Bronchial epithelial cell (primary cell): ENCODE measurements at regions not wholly inside any gene's neighbourhood (a gene's known extent, or its start where the extent isn't known, plus 50 kb on each side); places are given as distances from the start of the nearest gene placed in this dataset.

Experiments
- DNase-seq: peaks from one replicate; pipeline ENCODE4 v3.0.0-alpha.2; 2010; ENCODE audit warnings: low read depth
- FAIRE-seq: peaks from 2 replicates; lab custom pipeline; 2011; peaks lifted over from hg19 to GRCh38; lab: Jason Lieb, UNC
- H3K27me3 ChIP-seq: 2 replicates; pipeline ENCODE4 v1.5.1; 2011; ENCODE audit warnings: low read length; ENCODE audit not compliant: control insufficient read depth, insufficient read depth
- H3K36me3 ChIP-seq: 2 replicates; pipeline ENCODE4 v1.5.1; 2011; ENCODE audit warnings: low read length; ENCODE audit not compliant: control insufficient read depth, insufficient read depth
- H3K4me3 ChIP-seq: 2 replicates; pipeline ENCODE4 v1.5.1; 2011; ENCODE audit warnings: mild to moderate bottlenecking, low read depth, low read length, control low read depth
- TF ChIP-seq, protein P1 (sequence below): IDR thresholded peaks from 2 replicates; pipeline ENCODE4 v1.5.1; 2011; ENCODE audit warnings: mild to moderate bottlenecking, moderate library complexity, low read length, control low read depth, inconsistent platforms; ENCODE audit not compliant: insufficient read depth, severe bottlenecking

DNA sequence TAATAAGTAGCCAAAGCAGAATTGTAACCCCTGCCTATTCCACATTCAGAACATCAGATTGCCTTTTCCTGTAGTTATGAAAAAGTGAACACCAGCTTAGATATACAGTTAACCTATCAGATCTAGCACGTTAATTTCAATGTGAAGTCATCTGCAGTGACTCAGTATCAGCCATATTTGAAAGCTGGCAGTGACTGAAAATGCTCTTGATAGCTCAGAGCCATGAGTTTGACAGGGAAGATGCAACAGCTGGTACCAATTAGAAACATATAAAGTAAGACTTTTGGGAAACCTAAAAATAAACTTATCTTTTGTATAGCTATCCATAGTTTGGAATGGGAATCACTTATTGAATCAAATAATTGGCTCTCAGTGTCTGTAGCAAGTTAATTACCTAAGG lies 284.1 kb upstream of the NPSR1 start:
- no peaks in the 10 kb centered on the region for H3K27me3 ChIP-seq
- no peak for FAIRE-seq
- no peak for DNase-seq
- H3K36me3 ChIP-seq: no peaks in the 10 kb centered on the region
- TF ChIP-seq, protein P1, sequence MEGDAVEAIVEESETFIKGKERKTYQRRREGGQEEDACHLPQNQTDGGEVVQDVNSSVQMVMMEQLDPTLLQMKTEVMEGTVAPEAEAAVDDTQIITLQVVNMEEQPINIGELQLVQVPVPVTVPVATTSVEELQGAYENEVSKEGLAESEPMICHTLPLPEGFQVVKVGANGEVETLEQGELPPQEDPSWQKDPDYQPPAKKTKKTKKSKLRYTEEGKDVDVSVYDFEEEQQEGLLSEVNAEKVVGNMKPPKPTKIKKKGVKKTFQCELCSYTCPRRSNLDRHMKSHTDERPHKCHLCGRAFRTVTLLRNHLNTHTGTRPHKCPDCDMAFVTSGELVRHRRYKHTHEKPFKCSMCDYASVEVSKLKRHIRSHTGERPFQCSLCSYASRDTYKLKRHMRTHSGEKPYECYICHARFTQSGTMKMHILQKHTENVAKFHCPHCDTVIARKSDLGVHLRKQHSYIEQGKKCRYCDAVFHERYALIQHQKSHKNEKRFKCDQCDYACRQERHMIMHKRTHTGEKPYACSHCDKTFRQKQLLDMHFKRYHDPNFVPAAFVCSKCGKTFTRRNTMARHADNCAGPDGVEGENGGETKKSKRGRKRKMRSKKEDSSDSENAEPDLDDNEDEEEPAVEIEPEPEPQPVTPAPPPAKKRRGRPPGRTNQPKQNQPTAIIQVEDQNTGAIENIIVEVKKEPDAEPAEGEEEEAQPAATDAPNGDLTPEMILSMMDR: no peak
- H3K4me3 ChIP-seq: no peak overlapping the region

DNA sequence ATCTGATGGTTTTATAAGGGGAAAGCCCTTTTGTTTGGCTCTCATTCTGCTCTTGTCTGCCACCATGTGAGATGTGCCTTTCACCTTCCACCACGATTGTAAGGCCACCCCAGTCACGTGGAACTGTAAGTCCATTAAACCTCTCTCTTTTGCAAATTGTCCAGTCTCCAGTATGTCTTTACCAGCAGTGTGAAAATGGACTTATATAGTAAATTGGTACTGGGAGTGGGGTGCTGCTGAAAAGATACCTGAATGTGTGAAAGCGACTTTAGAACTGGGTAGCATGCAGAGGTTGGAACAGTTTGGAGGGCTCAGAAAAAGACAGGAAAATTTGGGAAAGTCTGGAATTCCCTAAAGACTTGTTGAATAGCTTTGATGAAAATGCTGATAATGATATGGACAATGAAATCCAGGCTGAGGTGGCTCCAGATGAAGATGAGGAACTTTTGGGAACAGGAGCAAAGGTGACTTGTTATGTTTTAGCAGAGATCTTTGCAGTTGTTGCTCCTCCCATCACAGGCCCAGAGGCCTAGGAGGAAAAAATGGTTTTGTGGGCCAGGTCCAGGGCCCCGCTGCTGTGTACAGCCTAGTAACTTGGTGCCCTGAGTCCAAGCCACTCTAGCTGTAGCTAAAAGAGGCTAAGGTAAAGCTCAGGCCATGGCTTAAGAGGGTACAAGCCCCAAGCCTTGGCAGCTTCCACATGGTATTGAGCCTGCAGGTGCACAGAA lies 275.7 kb upstream of the NPSR1 start:
- FAIRE-seq: no peak
- no peak overlapping the region for H3K4me3 ChIP-seq
- TF ChIP-seq, protein P1: no peak
- H3K36me3 ChIP-seq: no peaks in the 10 kb centered on the region
- no peaks in the 10 kb centered on the region for H3K27me3 ChIP-seq
- DNase-seq: no peak

DNA sequence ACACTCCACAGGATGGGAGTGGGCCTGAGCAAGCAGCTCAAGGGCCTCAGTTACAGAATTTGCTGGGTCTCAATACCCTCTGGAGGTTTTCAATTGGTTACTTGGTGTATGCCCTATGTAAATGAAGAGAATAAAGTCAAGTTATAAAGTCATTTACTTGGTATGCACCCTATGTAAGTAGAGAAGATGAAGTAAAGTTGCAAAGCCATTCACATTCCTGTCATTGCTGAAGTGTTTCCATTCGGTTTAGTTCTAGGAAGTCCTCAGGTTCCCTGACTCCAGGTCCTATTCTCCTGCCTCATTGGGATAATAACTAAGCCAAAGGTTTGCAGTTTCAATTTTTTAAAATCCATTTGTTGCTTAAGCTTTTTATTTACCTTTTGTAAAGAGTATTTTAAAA lies 272.6 kb upstream of the NPSR1 start:
- no peak for FAIRE-seq
- no peak overlapping the region for H3K4me3 ChIP-seq

DNA sequence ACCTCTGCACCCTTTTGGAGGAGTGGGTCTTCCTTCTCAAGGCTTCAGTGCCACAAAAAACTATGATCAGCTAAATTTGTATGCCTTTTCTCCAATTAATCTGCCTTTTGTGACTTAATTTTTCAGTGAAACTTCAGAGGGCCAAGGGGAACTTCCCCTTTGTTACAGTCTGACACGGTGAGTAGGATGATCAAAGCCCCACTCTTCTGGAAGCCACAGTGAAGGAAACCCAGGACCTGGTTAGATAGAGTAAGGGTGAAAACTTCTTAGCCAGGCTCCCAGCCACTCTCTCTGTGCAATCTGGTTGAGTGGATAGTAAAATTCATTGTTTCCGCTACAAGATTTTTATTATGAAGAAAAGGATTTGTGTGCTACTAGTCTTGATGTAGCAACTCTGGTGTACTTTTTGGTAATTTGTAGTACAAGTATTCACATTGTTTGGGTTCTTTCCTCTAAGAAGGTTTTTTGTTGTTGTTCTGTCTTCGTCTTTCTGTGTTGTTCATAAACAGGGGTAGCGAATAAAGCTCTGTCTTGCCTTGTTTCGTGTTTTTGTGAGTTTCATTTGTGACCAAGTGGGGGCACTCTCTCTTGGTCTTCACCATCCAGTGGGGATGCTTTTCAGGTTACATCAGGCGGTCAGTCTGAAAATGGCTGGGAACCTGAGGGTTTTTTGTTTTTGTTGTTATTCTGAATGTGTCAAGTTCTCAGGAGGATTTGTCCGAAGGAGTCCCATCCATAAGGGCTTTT lies 268.5 kb upstream of the NPSR1 start:
- TF ChIP-seq, protein P1: no peak
- no peaks in the 10 kb centered on the region for H3K27me3 ChIP-seq
- no peak for FAIRE-seq
- DNase-seq: no peak
- no peaks in the 10 kb centered on the region for H3K36me3 ChIP-seq
- H3K4me3 ChIP-seq: no peak overlapping the region

More for the DNA sequence above, 272.6 kb upstream of the NPSR1 start:
- no peaks in the 10 kb centered on the region for H3K36me3 ChIP-seq
- peak; percentile 8 for DNase-seq
- TF ChIP-seq, protein P1: no peak
- no peaks in the 10 kb centered on the region for H3K27me3 ChIP-seq

DNA sequence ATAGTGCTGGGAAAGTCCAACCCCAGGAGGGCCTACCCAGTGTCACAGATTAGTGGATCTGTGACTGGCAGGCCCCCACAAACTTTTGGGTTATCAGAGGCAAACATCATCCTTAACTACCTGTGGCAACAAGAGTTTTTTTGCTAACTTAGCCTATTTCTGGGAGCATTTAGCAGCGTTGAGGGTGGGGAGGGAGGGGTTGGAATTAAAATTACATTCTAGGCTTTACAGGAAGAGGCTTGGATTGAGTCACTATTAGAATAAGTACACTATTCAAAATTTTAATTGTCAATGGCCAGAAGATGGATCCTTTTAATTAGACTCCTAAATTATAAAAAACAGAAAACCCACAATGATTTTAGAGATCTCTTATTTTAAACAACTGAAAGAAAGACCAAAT lies 267.9 kb upstream of the NPSR1 start:
- Histone ChIP-seq H3K36me3 (no peaks in the 10 kb centered on the region), H3K4me3 (no peak overlapping the region), H3K27me3 (no peaks in the 10 kb centered on the region)
- FAIRE-seq (no peak), DNase-seq (no peak)
- TF ChIP-seq, protein P1: no peak
